Pancreas (tissue), 10 donors: ENCODE measurements at regions not wholly inside any gene's neighbourhood (a gene's known extent, or its start where the extent isn't known, plus 50 kb on each side); places are given as distances from the start of the nearest gene placed in this dataset.

Source experiments
- ATAC-seq, 4 donors: fragments of 200-7000 bp; cut with Tn5 transposase; one replicate each; pipeline versions ENCODE4 v1.8.0 to v1.9.1; 2020; ENCODE audit warnings: mild to moderate bottlenecking in 4 of 4, moderate library complexity in 4 of 4
- DNase-seq, 6 donors: peaks; one replicate each; pipeline ENCODE4 v3.0.0-alpha.2; 2020
- FAIRE-seq: peaks from 2 replicates; lab custom pipeline; 2012; peaks lifted over from hg19 to GRCh38; lab: Jason Lieb, UNC
- H3K27ac ChIP-seq, 4 donors: fragments of 200-600 bp; sonication (generic); 1 replicate in 3 of 4; 2 replicates in 1 of 4; pipeline versions ENCODE4 v1.5.0 to v1.8.0; 2020
- H3K27me3 ChIP-seq, 4 donors: fragments of 200-600 bp; one replicate each; pipeline ENCODE4 v1.8.0; 2021
- H3K36me3 ChIP-seq, 3 donors: fragments of 200-600 bp; sonication (generic) in 1 of 3; one replicate each; pipeline versions ENCODE4 v1.5.0 to v1.8.0; 2020 to 2021
- H3K4me1 ChIP-seq, 3 donors: fragments of 200-600 bp; one replicate each; pipeline ENCODE4 v1.8.0; 2021
- H3K4me3 ChIP-seq, 4 donors: fragments of 200-600 bp; sonication (generic) in 2 of 4; one replicate each; pipeline versions ENCODE4 v1.5.0 to v1.8.0; 2020 to 2021
- H3K9me3 ChIP-seq, 4 donors: fragments of 200-600 bp; one replicate each; pipeline ENCODE4 v1.8.0; 2021
- WGBS, 2 donors: extraction: QIAGEN DNeasy Blood & Tissue Kit; methylation state at CpG; one replicate each; pipeline ENCODE4 v1.1.7; 2013; 5-methylcytosine and 5-hydroxymethylcytosine counted together
- intact Hi-C, 3 donors: fragments of 100-400 bp; cut with DNase I; formaldehyde crosslinking; loops; one replicate each; pipeline versions ENCODE4 v1.11.1 to v1.14.2; 2022
- TF ChIP-seq, protein P1 (sequence below), 4 donors: fragments of 200-600 bp; sonication (generic) in 3 of 4; IDR thresholded peaks; one replicate each; pipeline versions ENCODE4 v1.5.0 to v1.8.0; 2021; ENCODE audit warnings: antibody characterized with exemption in 4 of 4
- donor health status: healthy with polysubstance abuse.
- donor health status: DM: no; HTN: no; CAD: no; lungs with moderate emphysema.
- donor health status: DM: no; HTN: no; CAD: no.
- donor health status: control.
- donor health status: control.
- donor health status: Bipolar disorder and iron deficiency.
- donor health status: DM: yes; HTN: yes; CAD: no.
- donor health status: DM: no; HTN: no; CAD: no.
- donor health status: DM: no; HTN: no; CAD: no.
- donor health status: DM: yes; HTN: yes; CAD: no.

DNA sequence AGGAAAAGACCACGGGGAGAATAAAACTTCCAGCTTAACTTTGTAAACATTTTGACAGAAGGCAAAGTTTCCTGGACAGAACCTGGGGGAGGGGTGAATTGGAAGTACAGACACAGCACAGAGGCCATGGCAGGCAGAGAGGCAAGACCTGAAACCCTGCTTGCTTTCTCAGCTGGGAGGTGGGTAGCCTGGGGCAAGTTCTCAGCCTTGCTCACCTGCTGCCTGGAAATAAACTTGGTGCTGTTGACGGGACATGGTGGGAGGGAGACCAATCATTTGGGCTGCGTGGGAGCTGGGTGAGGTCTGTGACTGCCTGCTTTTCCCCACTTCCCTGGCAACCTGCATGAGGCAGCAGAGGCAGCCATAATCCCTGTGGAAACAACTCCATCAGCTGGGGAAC lies 221.3 kb downstream of the MOXD1 start:
- ATAC-seq (no peak), DNase-seq (no peak), FAIRE-seq (no peak)
- 52 to 67% methylated on average over 3 of the region's 3 CpGs for WGBS, 2 donors
- no peak overlapping the region for H3K27ac ChIP-seq
- H3K4me1 ChIP-seq = no peaks in the 10 kb centered on the region
- H3K4me3 ChIP-seq = no peak overlapping the region
- no peaks in the 10 kb centered on the region for H3K9me3 ChIP-seq
- intact Hi-C loops = no loop called here
- H3K27me3 ChIP-seq = no peaks in the 10 kb centered on the region
- TF ChIP-seq, protein P1, sequence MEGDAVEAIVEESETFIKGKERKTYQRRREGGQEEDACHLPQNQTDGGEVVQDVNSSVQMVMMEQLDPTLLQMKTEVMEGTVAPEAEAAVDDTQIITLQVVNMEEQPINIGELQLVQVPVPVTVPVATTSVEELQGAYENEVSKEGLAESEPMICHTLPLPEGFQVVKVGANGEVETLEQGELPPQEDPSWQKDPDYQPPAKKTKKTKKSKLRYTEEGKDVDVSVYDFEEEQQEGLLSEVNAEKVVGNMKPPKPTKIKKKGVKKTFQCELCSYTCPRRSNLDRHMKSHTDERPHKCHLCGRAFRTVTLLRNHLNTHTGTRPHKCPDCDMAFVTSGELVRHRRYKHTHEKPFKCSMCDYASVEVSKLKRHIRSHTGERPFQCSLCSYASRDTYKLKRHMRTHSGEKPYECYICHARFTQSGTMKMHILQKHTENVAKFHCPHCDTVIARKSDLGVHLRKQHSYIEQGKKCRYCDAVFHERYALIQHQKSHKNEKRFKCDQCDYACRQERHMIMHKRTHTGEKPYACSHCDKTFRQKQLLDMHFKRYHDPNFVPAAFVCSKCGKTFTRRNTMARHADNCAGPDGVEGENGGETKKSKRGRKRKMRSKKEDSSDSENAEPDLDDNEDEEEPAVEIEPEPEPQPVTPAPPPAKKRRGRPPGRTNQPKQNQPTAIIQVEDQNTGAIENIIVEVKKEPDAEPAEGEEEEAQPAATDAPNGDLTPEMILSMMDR (IDR thresholded peaks at IDR 0.05) = no peak
- H3K36me3 ChIP-seq = no peaks in the 10 kb centered on the region

DNA sequence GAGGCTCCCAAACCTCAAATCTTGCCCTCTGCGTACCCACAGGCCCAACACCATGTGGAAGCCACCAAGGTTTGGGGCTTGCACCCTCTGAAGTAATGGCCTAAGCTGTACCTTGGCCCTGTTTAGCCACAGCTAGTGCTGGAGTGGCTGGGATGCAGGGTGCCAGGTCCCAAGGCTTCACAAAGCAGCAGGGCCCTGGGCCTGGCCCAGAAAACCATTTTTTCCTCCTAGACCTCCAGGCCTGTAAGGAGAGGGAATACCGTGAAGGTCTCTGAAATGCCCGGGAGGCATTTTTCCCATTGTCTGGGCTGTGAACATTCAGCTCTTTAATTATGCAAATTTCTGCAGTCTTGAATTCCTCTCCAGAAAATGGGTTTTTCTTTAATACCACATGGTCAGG lies 223.7 kb upstream of the CCN2 start:
- H3K4me1 ChIP-seq = no peaks in the 10 kb centered on the region
- no peak overlapping the region for H3K4me3 ChIP-seq
- ATAC-seq = no peak
- no peaks in the 10 kb centered on the region for H3K36me3 ChIP-seq
- DNase-seq = no peak
- 89 to 90% methylated on average over 3 of the region's 3 CpGs for WGBS, 2 donors
- H3K27me3 ChIP-seq = no peaks in the 10 kb centered on the region
- FAIRE-seq = no peak
- intact Hi-C loops = no loop called here
- H3K27ac ChIP-seq = no peak overlapping the region
- TF ChIP-seq, protein P1 (IDR thresholded peaks at IDR 0.05) = no peak
- no peaks in the 10 kb centered on the region for H3K9me3 ChIP-seq

DNA sequence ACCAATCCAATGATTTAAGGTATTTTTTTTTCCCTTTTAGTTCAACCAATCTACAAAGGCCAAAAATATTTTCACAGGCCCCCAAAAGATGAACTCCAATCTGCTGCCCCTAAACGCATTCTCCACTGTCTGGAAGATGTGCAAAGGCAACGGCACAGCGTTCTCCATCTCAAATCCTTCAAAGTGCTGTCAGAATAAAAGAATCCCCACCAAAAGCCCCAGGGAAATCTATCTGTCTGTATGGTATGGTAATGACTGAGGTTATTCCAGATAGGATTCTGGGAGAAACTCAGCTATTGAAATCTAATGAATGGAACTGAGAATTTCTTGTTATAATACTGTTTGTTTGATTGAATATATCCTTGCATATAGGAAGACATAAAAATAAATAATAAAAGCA lies 217.8 kb upstream of the CCN2 start:
- Histone ChIP-seq H3K4me3 (no peak overlapping the region), H3K4me1 (no peaks in the 10 kb centered on the region), H3K27ac (no peak overlapping the region), H3K36me3 (no peaks in the 10 kb centered on the region), H3K9me3 (no peaks in the 10 kb centered on the region), H3K27me3 (no peaks in the 10 kb centered on the region)
- TF ChIP-seq, protein P1 (IDR thresholded peaks at IDR 0.05) = no peak
- FAIRE-seq (no peak), ATAC-seq (no peak), DNase-seq (no peak)
- intact Hi-C loops = loop anchor here in 1 of 3 donors (10.0 kb wide), 1 partner anchor 234 kb away; no protein-coding TSS in a partner anchor
- WGBS, 2 donors = 77% methylated on average over 3 of the region's 3 CpGs

DNA sequence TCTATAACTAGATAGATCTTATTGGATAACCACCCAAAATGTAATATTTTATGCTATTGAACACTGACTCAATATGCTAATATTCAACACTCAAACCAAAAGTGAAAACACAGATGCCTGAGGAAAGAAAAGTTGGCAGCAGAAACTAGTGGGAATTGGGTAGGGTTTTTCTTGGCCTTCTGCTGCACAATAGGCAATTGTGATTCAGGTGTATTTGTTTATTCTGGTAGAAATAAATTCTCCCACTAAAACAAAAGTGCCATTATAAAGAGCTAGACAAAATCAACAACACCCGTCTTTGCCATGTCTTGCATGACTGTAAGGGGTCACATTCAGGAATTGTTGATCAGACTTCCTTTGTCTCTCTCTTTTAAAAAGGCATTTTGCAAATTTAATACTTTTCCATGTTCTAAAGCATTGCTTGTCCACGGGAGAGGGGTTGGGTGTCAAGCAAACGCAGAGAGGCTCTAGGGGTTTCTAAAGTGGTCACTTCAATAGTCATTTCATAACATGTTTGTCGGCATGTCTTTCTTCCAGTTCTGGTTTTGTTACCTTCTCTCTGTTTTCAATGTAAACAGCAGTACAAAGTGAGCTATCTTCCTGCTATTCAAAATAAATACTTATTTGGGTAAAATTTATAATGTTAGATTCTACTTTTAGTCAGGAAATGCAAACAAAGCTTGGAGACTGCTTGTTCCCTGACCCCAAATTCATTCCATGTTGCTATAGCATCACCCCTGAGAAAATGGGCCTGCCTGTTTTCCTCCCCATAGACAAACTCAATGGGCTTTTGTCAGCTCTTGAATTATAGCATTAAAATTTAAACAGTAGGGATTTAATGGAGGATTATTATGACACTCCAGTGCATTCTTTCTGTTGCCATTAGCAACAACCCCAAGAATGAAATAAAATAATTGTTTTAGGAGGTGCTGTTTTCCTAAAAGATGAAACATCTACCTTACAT lies 217.0 kb upstream of the CCN2 start:
- Histone ChIP-seq H3K4me1 (no peaks in the 10 kb centered on the region), H3K4me3 (no peak overlapping the region), H3K9me3 (no peaks in the 10 kb centered on the region), H3K27me3 (no peaks in the 10 kb centered on the region), H3K36me3 (no peaks in the 10 kb centered on the region), H3K27ac (peak overlapping the region in 3 of 4 donors; percentile 8 to 40 (median 39))
- no peak for DNase-seq
- TF ChIP-seq, protein P1 (IDR thresholded peaks at IDR 0.05) = no peak
- peak in 3 of 4 donors; percentile 18 to 70 (median 63) for ATAC-seq
- intact Hi-C loops = loop anchor here in 1 of 3 donors (10.0 kb wide), 1 partner anchor 233 kb away; no protein-coding TSS in a partner anchor
- no peak for FAIRE-seq
- WGBS, 2 donors = 33 to 35% methylated on average over 4 of the region's 4 CpGs
